Astrocyte (in vitro differentiated cells and primary cell): ENCODE measurements at regions not wholly inside any gene's neighbourhood (a gene's known extent, or its start where the extent isn't known, plus 50 kb on each side); places are given as distances from the start of the nearest gene placed in this dataset.

Experiments
- DNase-seq: peaks from one replicate; pipeline ENCODE4 v3.0.0-alpha.2; 2010; ENCODE audit warnings: low read depth
- FAIRE-seq: peaks from 2 replicates; lab custom pipeline; 2011; peaks lifted over from hg19 to GRCh38; lab: Jason Lieb, UNC
- H2AFZ ChIP-seq: 2 replicates; pipeline ENCODE4 v1.6.0; 2012; ENCODE audit warnings: low read depth, low read length, inconsistent platforms
- H3K27ac ChIP-seq: 2 replicates; pipeline ENCODE4 v1.5.1; 2011; ENCODE audit warnings: low read depth, low read length, inconsistent platforms
- H3K27me3 ChIP-seq: 2 replicates; pipeline ENCODE4 v1.6.0; 2011; ENCODE audit warnings: low read length, inconsistent platforms; ENCODE audit not compliant: insufficient read depth
- H3K36me3 ChIP-seq: 2 replicates; pipeline ENCODE4 v1.5.1; 2011; ENCODE audit warnings: low read length, inconsistent platforms; ENCODE audit not compliant: insufficient read depth
- H3K4me1 ChIP-seq: 2 replicates; pipeline ENCODE4 v1.5.1; 2011; ENCODE audit warnings: low read length, inconsistent platforms; ENCODE audit not compliant: insufficient read depth
- H3K4me2 ChIP-seq: 2 replicates; pipeline ENCODE4 v1.6.0; 2012; ENCODE audit warnings: low read length, inconsistent platforms
- H3K4me3 ChIP-seq: 2 replicates; pipeline ENCODE4 v1.5.1; 2011; ENCODE audit warnings: low read depth, mild to moderate bottlenecking, low read length, inconsistent platforms; ENCODE audit not compliant: insufficient read depth
- H3K79me2 ChIP-seq: 2 replicates; pipeline ENCODE4 v1.6.0; 2012; ENCODE audit warnings: mild to moderate bottlenecking, low read length, inconsistent platforms; ENCODE audit not compliant: insufficient read depth
- H3K9ac ChIP-seq: 2 replicates; pipeline ENCODE4 v1.6.0; 2012; ENCODE audit warnings: mild to moderate bottlenecking, low read length, inconsistent platforms
- H3K9me3 ChIP-seq: 2 replicates; pipeline ENCODE4 v1.5.1; 2012; ENCODE audit warnings: low read depth, mild to moderate bottlenecking, low read length, inconsistent platforms; ENCODE audit not compliant: insufficient read depth
- H4K20me1 ChIP-seq: 2 replicates; pipeline ENCODE4 v1.6.0; 2012; ENCODE audit warnings: low read length, inconsistent platforms; ENCODE audit not compliant: insufficient read depth
- H3K27ac Mint-ChIP-seq: one replicate; pipeline ENCODE4 v1.8.0; 2021; ENCODE audit warnings: mild to moderate bottlenecking, mixed read lengths; ENCODE audit not compliant: unreplicated experiment
- H3K27me3 Mint-ChIP-seq: one replicate; pipeline ENCODE4 v1.8.0; 2021; ENCODE audit warnings: low read depth, mixed read lengths; ENCODE audit not compliant: unreplicated experiment
- H3K36me3 Mint-ChIP-seq: one replicate; pipeline ENCODE4 v1.8.0; 2021; ENCODE audit warnings: low read depth, mixed read lengths; ENCODE audit not compliant: unreplicated experiment
- H3K4me1 Mint-ChIP-seq: one replicate; pipeline ENCODE4 v1.8.0; 2021; ENCODE audit warnings: low read depth, mixed read lengths; ENCODE audit not compliant: unreplicated experiment
- H3K4me3 Mint-ChIP-seq: one replicate; pipeline ENCODE4 v1.8.0; 2021; ENCODE audit warnings: mild to moderate bottlenecking, moderate library complexity, mixed read lengths; ENCODE audit not compliant: unreplicated experiment
- H3K9me3 Mint-ChIP-seq: one replicate; pipeline ENCODE4 v1.8.0; 2021; ENCODE audit warnings: mild to moderate bottlenecking, mixed read lengths; ENCODE audit not compliant: unreplicated experiment
- CTCF ChIP-seq: IDR thresholded peaks from 2 replicates; pipeline ENCODE4 v1.5.1; 2011; ENCODE audit warnings: low read depth, mild to moderate bottlenecking, inconsistent platforms, low read length, moderate library complexity; ENCODE audit not compliant: insufficient read depth
- EZH2 ChIP-seq: IDR thresholded peaks from 2 replicates; pipeline ENCODE4 v1.6.1; 2012; ENCODE audit warnings: mild to moderate bottlenecking, low read length, inconsistent platforms; ENCODE audit not compliant: insufficient read depth

DNA sequence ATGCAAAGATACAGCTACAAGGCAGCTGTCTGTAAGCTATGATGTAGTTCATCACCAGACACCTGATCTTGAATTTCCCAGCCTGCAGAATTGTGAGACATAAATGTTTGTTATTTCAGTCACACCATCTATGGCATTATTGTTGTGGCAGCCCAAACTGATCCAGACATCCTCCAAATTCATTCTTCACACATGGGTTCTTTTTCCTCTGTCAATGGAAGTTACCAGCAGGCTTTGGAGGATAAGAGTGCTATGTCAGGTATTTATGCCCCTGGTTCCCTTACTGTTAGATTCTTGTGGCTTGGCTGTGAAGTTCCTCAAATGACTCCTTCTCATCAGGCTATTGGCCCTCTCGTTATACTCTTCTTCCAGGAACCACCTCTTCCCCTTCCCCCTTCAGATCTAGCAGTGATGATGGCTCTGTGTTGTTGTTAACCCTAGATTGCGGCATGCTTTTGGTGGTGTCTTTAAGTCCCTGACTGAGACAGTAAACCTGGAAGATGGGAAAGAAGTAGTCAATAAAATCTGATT is 91.0 kb upstream of the CHMP2B start:
- Mint-ChIP-seq H3K27ac (no peak overlapping the region), H3K4me1 (peaks cover 2% of the 10 kb centered on the region), H3K9me3 (peaks cover 5% of the 10 kb centered on the region), H3K27me3 (no peaks in the 10 kb centered on the region), H3K4me3 (no peak overlapping the region), H3K36me3 (peaks cover 2% of the 10 kb centered on the region)
- Histone ChIP-seq H3K27ac (no peak overlapping the region), H4K20me1 (no peaks in the 10 kb centered on the region), H3K36me3 (no peaks in the 10 kb centered on the region), H3K4me1 (no peaks in the 10 kb centered on the region), H3K4me3 (no peak overlapping the region), H2AFZ (no peak overlapping the region), H3K9ac (no peak overlapping the region), H3K4me2 (no peak overlapping the region), H3K27me3 (no peaks in the 10 kb centered on the region), H3K79me2 (no peaks in the 10 kb centered on the region), H3K9me3 (peaks cover 3% of the 10 kb centered on the region)
- no peak for TF ChIP-seq CTCF
- TF ChIP-seq EZH2, result no peak
- no peak for FAIRE-seq
- DNase-seq, result no peak

DNA sequence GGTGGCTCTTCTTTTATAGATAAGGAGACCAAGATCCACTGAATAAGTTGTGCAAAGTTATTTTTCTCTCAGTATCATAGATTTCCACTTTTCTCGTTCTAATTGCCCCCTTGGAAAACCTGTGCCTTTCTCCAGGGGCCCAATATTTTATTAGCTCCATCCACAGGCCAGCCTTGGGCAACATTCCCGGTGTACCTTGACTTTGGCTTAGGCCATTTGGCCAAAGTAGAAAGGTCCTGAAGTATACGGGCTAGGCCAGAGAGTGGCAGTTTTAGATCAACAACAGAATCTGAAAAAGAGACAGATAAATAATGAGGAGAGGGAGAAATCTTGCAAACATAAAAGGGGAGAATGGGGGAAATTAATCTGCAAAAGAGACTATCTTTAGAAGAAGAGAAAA is 91.7 kb upstream of the CHMP2B start:
- no peak overlapping the region for H3K4me3 ChIP-seq
- no peaks in the 10 kb centered on the region for H3K27me3 ChIP-seq
- H3K4me1 ChIP-seq, result no peaks in the 10 kb centered on the region
- no peaks in the 10 kb centered on the region for H3K79me2 ChIP-seq
- no peak overlapping the region for H3K27ac ChIP-seq
- no peaks in the 10 kb centered on the region for H3K9me3 ChIP-seq
- Mint-ChIP-seq H3K27ac (no peak overlapping the region), H3K9me3 (no peaks in the 10 kb centered on the region), H3K27me3 (no peaks in the 10 kb centered on the region), H3K4me3 (no peak overlapping the region), H3K36me3 (peaks cover 1% of the 10 kb centered on the region), H3K4me1 (peaks cover 5% of the 10 kb centered on the region)
- FAIRE-seq (no peak), DNase-seq (no peak)
- no peak for TF ChIP-seq CTCF
- TF ChIP-seq EZH2, result no peak
- H3K36me3 ChIP-seq, result no peaks in the 10 kb centered on the region
- no peak overlapping the region for H3K9ac ChIP-seq
- H3K4me2 ChIP-seq, result no peak overlapping the region
- no peaks in the 10 kb centered on the region for H4K20me1 ChIP-seq
- no peak overlapping the region for H2AFZ ChIP-seq

- Histone ChIP-seq H3K9me3 (no peaks in the 10 kb centered on the region), H2AFZ (no peak overlapping the region), H3K4me1 (no peaks in the 10 kb centered on the region), H3K9ac (no peak overlapping the region), H3K79me2 (no peaks in the 10 kb centered on the region), H3K36me3 (no peaks in the 10 kb centered on the region), H3K27ac (no peak overlapping the region), H4K20me1 (no peaks in the 10 kb centered on the region), H3K4me2 (no peak overlapping the region), H3K4me3 (no peak overlapping the region), H3K27me3 (no peaks in the 10 kb centered on the region)
- H3K27me3 Mint-ChIP-seq, result no peaks in the 10 kb centered on the region
- H3K4me1 Mint-ChIP-seq, result peaks cover 6% of the 10 kb centered on the region
- peak; percentile 13 for FAIRE-seq
- no peaks in the 10 kb centered on the region for H3K36me3 Mint-ChIP-seq
- no peak for DNase-seq
- no peak for TF ChIP-seq EZH2
- TF ChIP-seq CTCF, result no peak
- H3K27ac Mint-ChIP-seq, result no peak overlapping the region
- no peak overlapping the region for H3K4me3 Mint-ChIP-seq
- H3K9me3 Mint-ChIP-seq, result no peaks in the 10 kb centered on the region
These were observed 94.3 kb upstream of the CHMP2B start for GRCh38 chr3:87132801-87133200.
